GM21576 (cell line): ENCODE measurements at regions not wholly inside any gene's neighbourhood (a gene's known extent, or its start where the extent isn't known, plus 50 kb on each side); places are given as distances from the start of the nearest gene placed in this dataset.
"Not testable (repeated sequence)": the region's sequence is repeated elsewhere in the genome, so short reads cannot be mapped to it uniquely, and the experiment has no call there.

Source experiments
- ATAC-seq: cut with Tn5 transposase; IDR thresholded peaks from one replicate; pipeline ENCODE4 v1.9.1; 2021; ENCODE audit warnings: mild to moderate bottlenecking, moderate library complexity; ENCODE audit not compliant: unreplicated experiment

DNA sequence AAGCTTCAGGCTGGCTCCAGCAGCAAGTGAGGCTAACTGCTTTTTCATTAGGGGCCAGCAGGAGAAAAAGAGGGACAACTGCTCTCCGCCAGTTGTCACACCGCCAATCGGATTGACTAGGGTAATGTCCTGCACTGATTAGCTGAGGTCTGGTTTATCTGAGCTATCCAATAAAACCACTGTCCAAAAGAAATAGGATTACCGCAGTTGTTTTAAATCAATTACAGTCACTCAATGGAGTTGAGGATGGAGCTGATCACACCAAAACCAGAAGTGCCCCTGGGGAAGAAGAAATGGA lies 351.4 kb upstream of the NPVF start:
- no peak for ATAC-seq

DNA sequence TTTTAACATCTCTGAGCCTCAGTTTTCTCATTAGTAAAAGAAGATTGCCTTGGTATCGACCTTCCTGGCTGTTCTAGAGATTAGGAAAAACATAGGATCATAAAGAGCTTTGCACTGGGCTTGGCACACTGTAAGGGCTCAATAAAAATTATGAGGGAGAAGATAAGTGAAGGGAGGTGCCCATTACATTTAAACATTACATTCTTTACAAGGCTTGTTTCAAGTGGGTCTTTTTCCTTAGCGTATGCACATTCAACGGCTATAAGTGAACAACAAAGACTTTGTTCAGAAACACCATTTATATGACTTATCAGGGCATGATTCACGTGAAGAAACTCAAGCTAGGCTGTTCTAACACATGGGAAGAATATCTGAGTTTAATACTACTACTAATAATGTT lies 351.9 kb upstream of the NPVF start:
- ATAC-seq: no peak

DNA sequence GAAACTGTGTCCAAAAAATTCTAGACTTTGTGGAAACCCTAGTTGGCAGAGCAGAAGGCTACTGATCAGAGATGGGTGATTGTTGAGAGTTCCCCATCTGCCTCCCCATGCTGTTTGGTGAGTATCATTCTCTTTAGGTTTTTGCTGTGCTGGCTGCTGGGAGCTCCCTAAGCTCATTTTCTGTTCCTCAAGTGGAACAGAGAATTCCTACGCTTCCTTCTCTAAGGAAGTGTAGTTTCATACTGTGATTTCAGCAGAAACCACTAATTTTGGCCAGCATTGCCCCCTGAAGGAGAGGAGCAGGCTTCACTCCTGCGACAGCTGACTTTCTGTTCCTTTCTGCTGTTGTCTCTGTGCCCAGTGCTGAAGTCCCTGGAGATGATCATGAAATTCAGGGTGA lies 355.3 kb upstream of the NPVF start:
- ATAC-seq: no peak

DNA sequence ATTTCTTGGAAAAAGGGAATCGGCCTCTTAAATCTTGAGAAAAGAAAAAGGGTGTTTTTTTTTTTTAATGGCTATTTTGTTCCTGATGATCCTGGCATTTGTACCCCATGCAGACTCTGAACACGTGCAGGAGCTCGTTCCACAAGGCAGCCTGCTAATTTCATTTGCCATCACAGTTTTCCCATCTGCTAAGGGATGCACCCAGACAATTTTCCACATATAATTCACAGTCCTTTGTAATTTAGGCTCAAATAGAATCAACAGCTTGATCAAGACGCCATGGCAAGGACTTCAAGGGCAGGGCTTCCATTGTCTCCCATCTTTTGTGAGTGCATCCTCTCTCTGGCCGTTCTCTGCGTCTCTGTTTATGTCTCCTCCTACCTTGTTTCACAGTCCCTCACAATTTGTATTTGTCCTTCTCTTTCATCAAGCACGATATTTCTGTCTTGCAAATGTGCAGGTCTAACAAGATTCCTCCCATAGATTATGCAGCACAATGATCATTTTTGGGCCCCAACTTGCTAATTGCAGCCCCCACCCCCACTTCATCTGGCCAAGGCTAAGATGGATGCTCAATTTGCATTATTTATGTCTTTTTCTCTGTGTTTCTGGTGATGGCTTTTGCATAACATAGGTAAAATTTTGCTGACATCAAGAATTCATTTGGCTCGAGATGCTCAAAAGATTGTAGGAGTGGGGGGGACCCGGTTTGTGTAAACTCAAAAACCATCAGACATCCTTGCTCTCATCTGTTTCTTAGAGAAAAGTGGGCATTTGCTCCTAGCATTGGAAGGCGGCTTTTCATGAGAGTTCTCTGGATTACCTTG lies 356.0 kb upstream of the NPVF start:
- ATAC-seq: no peak

DNA sequence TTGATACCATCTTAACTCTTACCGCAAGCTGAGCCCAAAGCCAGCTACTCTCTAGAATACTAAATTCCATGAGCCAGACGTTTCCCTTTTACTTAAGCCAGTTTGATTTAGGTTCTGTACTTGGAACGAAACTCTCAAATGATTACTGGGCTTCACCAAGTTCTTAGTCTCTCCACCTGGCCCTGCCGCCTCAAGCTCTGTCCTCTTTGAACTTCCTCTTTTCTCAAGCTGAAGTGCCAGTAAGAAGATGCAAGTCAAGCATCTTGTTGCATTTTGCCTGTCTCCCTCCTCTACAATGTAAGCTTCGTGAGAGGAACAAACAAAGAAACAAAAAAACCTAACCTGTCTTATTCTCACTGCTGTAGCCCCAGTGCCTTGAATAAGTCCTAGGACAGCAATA lies 358.2 kb upstream of the NPVF start:
- ATAC-seq: no peak

DNA sequence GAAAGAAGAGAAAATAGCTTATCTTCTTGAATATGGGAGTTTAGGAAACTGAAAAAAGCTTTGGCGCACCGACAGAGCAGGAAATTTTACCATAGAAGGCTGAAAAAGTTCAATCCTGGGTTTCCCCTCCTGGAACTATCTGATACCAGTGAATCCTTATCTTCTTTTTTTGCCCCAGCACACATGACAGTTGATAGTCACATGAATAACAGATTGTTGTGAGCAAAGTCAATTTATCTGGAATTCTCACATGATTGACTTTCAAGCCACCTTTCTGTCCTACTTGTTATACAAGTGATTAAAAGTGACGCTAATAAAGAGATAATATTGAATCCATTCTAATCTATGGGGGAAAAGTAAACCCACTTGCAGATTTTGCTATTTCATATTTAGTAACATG lies 365.8 kb upstream of the NPVF start:
- no peak for ATAC-seq

DNA sequence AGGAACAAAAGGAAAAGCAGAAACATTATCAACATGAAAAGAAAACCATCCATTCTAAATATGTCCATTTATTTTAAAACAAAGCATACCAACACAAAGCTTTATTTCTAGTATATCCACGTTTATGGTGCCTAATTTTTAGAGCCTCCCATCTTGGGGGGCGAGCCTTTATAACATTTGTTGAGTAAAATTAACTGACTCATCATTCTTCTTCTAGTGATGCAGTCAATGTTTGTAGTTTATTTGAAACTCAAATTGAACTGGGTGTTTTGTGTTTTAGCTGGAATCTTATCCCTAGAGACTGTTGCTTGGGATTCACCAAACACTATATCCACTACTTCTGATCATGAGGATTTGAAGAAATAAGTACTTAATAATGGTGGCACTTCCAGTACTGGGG lies 366.4 kb upstream of the NPVF start:
- no peak for ATAC-seq

DNA sequence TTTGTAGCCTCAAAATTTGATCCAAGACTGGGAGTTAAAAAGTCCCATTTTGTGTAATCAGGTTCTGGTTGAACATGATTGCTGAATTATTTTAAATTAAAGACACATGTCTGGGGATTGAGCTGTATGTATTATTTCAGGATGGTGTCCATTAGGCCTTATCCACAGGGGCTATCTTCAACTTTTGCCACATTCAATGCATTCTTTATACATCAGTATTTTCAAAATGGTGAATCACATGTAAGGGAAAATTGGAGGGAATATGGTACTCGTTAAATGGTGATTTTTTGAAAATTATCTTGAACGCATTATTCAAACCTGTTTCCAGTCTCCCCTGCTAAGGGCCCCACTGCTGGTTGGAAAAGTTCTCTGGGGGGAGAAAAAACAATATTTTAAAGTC lies 367.7 kb upstream of the NPVF start:
- ATAC-seq: no peak

DNA sequence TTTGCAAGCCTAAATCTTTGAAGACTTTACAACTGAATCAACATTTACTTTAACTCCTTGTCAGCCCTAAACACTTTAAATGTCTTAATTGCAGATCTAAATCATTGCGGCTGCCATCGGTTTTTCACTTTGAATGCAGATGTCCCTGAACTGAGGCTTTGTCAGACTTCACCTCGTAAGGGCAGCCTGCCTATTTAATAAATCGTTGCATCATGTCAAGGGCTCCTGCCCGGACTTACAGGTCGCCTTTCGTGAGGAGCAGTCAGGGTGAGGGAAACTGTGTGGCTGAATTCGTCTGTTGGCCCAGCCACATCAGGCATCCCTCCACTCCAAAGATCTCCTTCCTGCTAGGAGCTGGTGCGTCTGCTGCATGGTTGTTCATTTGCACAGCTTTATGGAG lies 368.2 kb upstream of the NPVF start:
- no peak for ATAC-seq

DNA sequence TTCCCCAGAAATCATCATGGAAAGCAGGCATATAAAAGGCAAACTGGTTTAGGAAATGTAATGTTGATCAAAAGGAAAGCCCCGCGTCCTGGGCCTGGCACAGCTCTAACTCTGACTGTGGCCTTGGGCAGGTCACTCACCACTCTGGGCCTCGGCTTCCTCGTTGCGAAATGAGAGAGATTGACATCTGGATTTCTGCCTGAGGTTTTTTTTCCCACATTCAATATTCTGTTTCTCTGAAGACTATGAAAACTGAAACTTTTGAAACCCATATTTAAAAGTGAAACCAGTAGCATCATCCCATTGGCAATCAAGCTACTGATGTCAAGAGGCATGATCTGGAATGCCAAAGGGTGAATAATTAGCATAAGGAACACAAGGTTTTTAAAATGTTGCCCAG lies 369.7 kb upstream of the NPVF start:
- no peak for ATAC-seq

DNA sequence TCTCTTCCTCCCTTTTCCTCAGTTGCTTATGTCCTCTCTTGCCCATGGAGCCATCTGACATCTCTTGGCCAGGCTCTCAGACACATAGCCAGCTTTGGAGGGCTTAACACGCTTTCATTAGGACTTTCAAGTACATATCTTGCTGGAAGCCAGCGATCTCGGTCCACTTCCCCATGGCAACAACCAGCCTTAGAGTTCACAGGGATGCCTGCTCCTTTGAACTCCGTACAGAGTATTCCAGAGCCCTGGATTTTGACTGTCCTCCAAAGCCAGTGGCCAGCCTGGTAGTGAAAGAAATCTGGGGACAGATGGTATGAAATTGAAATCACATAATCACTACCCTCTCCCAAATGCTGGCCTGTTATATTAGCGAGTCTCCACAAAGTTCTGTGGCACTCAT lies 370.5 kb upstream of the NPVF start:
- no peak for ATAC-seq

DNA sequence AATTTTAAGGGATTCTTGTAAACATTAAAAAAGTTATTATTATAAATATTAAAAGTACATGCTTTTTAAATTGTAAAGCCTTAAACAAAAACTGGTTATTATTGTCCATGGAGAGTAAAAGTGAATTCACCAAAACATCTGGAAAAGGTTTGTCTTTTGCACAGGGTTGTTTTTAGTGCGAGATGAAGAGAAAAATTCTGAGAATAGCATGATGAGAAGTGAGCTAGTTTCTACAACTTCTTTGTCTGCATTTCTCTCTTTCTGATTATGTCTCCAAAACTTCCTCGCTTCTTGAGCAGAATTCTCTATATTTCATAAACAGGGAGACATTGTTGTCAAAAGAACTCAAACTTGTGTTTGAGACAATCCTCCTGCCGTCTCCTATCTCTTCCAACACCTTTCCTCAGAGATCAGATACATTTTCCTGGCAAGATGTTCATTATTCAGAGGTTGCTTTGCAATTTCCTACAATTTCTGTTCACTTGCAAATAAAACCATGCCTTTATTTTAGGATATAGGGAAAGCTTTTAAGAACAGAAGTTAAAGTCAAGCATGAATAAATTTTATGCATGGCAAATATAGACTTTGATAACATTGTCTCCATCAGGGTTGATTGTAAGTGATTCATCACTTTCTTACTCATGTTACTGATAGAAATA lies 372.1 kb upstream of the NPVF start:
- ATAC-seq: no peak

DNA sequence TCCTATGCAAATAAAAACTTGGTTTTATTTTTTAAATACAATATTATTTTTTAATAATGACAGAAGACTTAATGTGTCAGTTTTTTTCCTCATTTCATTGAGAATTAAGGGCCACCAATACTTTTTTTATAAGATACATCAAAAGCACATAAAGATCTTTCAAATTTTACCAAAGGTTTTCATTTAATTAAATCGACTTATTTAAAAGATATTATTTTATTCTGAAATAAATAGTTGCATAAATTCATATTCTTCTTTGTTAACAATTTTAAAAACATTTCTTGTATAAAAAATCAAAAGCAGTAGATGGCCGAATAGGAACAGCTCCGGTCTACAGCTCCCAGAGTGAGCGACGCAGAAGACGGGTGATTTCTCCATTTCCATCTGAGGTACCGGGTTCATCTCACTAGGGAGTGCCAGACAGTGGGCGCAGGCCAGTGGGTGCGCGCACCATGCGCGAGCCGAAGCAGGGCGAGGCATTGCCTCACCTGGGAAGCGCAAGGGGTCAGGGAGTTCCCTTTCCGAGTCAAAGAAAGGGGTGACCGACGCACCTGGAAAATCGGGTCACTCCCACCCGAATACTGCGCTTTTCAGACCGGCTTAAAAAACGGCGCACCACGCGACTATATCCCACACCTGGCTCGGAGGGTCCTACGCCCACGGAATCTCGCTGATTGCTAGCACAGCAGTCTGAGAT lies 374.6 kb upstream of the NPVF start:
- not testable (repeated sequence) for ATAC-seq

DNA sequence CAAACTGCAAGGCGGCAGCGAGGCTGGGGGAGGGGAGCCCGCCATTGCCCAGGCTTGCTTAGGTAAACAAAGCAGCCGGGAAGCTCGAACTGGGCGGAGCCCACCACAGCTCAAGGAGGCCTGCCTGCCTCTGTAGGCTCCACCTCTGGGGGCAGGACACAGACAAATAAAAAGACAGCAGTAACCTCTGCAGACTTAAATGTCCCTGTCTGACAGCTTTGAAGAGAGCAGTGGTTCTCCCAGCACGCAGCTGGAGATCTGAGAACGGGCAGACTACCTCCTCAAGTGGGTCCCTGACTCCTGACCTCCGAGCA lies 375.1 kb upstream of the NPVF start:
- not testable (repeated sequence) for ATAC-seq

DNA sequence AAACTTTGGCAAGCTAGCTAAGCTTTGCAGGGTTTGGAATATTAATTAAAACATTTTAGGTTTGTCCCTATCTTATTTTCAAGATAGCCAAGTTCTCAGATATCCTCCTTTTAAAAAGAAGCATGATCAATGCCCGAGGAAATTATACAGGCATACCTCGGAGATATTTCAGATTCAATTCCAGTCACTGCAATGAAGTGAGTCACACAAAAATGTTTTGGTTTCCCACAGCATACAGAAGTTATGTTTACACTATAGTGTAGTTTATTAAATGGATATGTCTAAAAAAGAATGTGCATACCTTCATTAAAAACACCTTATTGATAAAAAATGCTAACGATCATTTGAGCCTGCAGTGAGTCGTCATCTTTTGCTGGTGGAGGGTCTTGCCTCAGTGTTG lies 382.9 kb upstream of the NPVF start:
- ATAC-seq: no peak

DNA sequence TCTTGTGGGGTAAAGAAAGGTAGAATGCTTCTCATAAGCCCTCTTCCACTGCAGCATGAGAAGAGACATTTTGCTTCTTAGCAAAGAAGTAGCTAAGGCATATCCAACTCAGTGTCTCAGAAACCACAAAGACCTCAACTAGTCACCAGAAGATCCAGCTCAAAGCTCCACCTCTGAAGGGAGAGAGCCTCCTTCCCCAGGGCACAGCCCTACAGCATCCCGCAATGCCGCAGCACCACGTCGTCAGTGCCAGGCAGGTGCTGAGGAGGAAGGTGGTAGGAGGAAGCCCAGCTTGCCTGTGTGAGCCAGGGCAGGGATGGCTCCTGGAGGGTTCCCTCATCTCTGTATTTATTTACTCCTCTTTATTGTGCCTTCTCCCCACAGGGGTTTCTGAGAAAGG lies 385.6 kb upstream of the NPVF start:
- no peak for ATAC-seq

DNA sequence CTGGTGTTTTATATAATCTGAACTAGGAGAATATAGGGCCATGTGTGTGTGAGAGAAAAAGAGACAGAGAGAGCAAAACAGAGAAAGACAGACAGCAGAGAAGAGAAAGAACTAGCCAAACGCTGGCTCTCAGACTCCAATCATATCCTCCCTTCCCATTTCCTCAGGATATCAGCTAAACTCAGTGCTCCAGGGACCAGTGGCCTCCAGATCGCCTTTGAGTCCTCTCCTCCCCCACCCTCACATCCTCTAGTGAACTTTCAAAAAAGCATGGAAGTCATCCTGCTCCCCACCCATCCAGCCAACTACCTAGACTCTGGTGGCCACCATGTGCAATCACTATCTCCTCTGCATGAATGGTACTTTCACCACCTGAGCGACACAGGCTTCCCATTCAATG lies 386.1 kb upstream of the NPVF start:
- ATAC-seq: no peak

DNA sequence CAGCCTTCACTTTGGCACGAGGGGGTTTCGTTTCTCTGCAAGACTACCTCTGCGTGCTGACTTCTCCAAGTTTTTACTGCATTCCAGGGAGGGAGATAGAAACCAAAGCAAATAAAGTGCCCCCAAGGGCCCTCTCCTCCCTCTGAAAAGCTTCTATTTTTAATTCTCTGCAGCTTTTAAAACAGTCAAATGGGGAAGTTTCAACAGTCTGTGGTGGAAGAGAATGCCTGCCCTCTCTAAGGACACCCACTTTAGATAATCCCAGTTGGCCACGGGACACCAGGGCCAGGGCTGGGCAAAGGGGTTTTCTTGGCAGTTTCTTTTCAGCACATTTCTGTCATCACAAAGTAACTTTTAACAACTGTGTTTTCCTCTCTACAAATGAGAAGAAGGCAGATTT lies 386.7 kb upstream of the NPVF start:
- ATAC-seq: no peak

DNA sequence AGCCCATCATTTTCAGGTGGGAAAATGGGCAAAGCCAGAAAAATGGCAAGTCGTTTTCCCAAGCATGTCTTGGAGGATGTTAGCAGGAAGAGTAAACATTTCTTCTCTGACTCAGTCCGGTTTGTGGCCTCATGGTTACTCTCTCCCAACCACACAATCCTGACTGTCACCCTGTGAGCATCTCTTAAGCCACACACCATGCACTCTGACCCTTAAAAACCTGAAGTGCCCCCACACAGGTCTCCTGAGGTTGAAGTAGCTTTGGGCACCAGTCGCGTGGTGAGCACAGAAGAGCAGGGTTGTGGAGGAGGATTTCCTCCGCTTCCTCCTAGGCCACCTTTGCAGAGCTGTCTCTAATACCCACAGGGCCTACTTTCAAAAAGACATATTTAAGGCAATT lies 387.3 kb upstream of the NPVF start:
- ATAC-seq: no peak

DNA sequence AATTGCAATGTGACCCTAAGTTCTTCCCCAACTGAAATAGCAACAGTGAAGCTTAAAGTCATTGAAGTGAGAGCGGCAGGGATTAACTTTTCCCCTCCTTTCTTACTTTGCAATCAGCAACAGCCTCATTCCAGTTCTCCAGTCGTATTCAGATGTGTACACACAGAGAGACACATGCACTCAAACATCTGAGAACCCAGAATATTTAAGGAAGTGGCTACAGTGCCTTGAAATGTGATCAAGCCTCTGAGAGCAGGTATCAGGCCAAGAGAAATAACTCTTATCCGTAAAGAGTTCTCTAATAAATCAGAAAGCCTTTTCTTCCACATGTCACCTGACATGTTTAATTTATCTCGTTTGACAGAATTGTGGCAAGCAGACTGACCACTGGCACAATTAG lies 388.9 kb upstream of the NPVF start:
- no peak for ATAC-seq

DNA sequence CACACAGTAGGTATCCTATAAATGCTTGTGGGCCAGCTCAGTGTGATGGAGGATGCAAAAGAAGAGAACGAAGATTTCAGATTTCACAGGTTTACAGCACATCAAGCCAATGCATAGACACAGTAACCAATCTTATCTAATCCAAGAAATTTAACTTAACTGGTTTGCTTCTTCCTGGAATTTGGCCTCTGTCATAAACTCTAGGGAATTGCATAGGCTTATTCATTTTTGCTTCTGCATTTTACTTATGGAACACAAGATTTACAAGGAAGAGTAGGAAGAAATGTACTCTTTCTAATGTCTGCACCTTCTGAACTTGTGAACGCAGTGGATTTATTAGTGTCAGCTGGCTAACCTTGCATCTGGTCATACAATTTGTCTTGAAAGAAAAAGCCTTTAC lies 389.4 kb upstream of the NPVF start:
- ATAC-seq: no peak

DNA sequence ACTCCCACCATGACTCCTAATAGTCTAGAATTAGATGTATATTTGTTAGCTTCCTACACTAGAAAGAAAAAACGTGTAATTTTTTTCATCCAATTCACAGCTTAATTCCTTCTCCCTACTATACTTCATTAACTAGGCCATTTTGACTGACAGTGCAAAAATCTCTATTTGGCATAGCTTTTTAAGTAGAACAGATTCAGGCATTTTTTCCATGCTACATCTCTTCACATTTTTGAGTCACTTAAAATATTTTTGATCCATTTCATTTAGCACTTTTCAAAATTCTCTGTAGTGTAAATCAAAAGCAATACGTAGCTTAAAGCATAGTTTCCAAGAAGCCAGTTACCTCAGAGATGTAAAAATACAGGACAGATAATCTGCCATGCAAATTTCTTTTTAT lies 391.1 kb upstream of the NPVF start:
- ATAC-seq: no peak
